ENCODE measurements at regions not wholly inside any gene's neighbourhood (a gene's known extent, or its start where the extent isn't known, plus 50 kb on each side); places are given as distances from the start of the nearest gene placed in this dataset.

GRCh38 chr6:137645850-137646249 is 151.7 kb upstream of the OLIG3 start:
- ATAC-seq = no peak
- H3K4me1 ChIP-seq = peaks cover 3 to 6% of the 10 kb centered on the region in 2 donors
- TF ChIP-seq CTCF (IDR thresholded peaks at IDR 0.05 in 4 of 5, conservative IDR thresholded peaks at IDR 0.05 in 1 of 5) (no peak), POLR2A (IDR thresholded peaks at IDR 0.05) (no peak)
- no peak overlapping the region for H3K27ac ChIP-seq
- in situ Hi-C loops (cut with MboI; ENCODE audit: low sequenced_read_pairs in 4 of 4) = loop anchor here (10.0 to 25.0 kb wide), 8 partner anchors 359 to 684 kb away; no protein-coding TSS in a partner anchor
- DNase-seq = no peak
- no peaks in the 10 kb centered on the region for H3K9me3 ChIP-seq
- H3K4me3 ChIP-seq = no peak overlapping the region
- intact Hi-C loops (cut with DNase I; ENCODE audit: low total_unique reads) = no loop called here
- H3K36me3 ChIP-seq = no peaks in the 10 kb centered on the region
- no peaks in the 10 kb centered on the region for H3K27me3 ChIP-seq

- intact Hi-C loops (cut with DNase I; ENCODE audit: low total_unique reads) = no loop called here
- peaks cover 0 to 9% of the 10 kb centered on the region in 2 donors for H3K4me1 ChIP-seq
- in situ Hi-C loops (cut with MboI; ENCODE audit: low sequenced_read_pairs in 4 of 4) = loop anchor here (10.0 to 25.0 kb wide), 8 partner anchors 359 to 684 kb away; no protein-coding TSS in a partner anchor
- H3K27ac ChIP-seq = no peak overlapping the region
- H3K4me3 ChIP-seq = no peak overlapping the region
- no peak for DNase-seq
- no peaks in the 10 kb centered on the region for H3K36me3 ChIP-seq
- TF ChIP-seq POLR2A (IDR thresholded peaks at IDR 0.05) = no peak
- TF ChIP-seq CTCF (IDR thresholded peaks at IDR 0.05 in 4 of 5, conservative IDR thresholded peaks at IDR 0.05 in 1 of 5) = no peak
- H3K27me3 ChIP-seq = no peaks in the 10 kb centered on the region
- H3K9me3 ChIP-seq = no peaks in the 10 kb centered on the region
- ATAC-seq = no peak
Observed at GRCh38 chr6:137646484-137646883, 152.3 kb upstream of the OLIG3 start.

GRCh38 chr6:137647762-137648447 is 153.7 kb upstream of the OLIG3 start:
- intact Hi-C loops (cut with DNase I; ENCODE audit: low total_unique reads) = no loop called here
- DNase-seq (no peak), ATAC-seq (no peak)
- Histone ChIP-seq H3K27me3 (no peaks in the 10 kb centered on the region), H3K9me3 (peaks cover 0 to 5% (median 0%) of the 10 kb centered on the region in 3 donors), H3K27ac (peak overlapping the region in 1 of 4 donors; percentile 2), H3K4me1 (peaks cover 0 to 9% of the 10 kb centered on the region in 2 donors), H3K36me3 (no peaks in the 10 kb centered on the region), H3K4me3 (no peak overlapping the region)
- in situ Hi-C loops (cut with MboI; ENCODE audit: low sequenced_read_pairs in 4 of 4) = loop anchor here (10.0 to 25.0 kb wide), 8 partner anchors 361 to 686 kb away; no protein-coding TSS in a partner anchor
- no peak for TF ChIP-seq CTCF (IDR thresholded peaks at IDR 0.05 in 4 of 5, conservative IDR thresholded peaks at IDR 0.05 in 1 of 5)
- no peak for TF ChIP-seq POLR2A (IDR thresholded peaks at IDR 0.05)

GRCh38 chr6:137650720-137651119 is 156.5 kb upstream of the OLIG3 start:
- intact Hi-C loops (cut with DNase I; ENCODE audit: low total_unique reads) = no loop called here
- in situ Hi-C loops (cut with MboI; ENCODE audit: low sequenced_read_pairs in 4 of 4) = no loop called here
- no peak overlapping the region for H3K4me3 ChIP-seq
- no peaks in the 10 kb centered on the region for H3K27me3 ChIP-seq
- no peak for DNase-seq
- ATAC-seq = peak in 1 of 2 donors; percentile 65
- no peak overlapping the region for H3K27ac ChIP-seq
- H3K36me3 ChIP-seq = no peaks in the 10 kb centered on the region
- TF ChIP-seq POLR2A (IDR thresholded peaks at IDR 0.05) (no peak), CTCF (IDR thresholded peaks at IDR 0.05 in 4 of 5, conservative IDR thresholded peaks at IDR 0.05 in 1 of 5) (no peak)
- peaks cover 0 to 9% of the 10 kb centered on the region in 2 donors for H3K4me1 ChIP-seq
- peaks cover 0 to 25% (median 11%) of the 10 kb centered on the region in 3 donors for H3K9me3 ChIP-seq
